ENCODE measurements at regions not wholly inside any gene's neighbourhood (a gene's known extent, or its start where the extent isn't known, plus 50 kb on each side); places are given as distances from the start of the nearest gene placed in this dataset.
"Not testable (repeated sequence)": the region's sequence is repeated elsewhere in the genome, so short reads cannot be mapped to it uniquely, and the experiment has no call there.

GRCh38 chr13:27354379-27354778, 70.0 kb upstream of the GTF3A start:
- peak; percentile 32 for TF ChIP-seq CTCF (IDR thresholded peaks at IDR 0.05; ENCODE audit: low read depth, low read length)
- DNase-seq (ENCODE audit: extremely low read depth, low read depth), result peak; percentile 44

DNA sequence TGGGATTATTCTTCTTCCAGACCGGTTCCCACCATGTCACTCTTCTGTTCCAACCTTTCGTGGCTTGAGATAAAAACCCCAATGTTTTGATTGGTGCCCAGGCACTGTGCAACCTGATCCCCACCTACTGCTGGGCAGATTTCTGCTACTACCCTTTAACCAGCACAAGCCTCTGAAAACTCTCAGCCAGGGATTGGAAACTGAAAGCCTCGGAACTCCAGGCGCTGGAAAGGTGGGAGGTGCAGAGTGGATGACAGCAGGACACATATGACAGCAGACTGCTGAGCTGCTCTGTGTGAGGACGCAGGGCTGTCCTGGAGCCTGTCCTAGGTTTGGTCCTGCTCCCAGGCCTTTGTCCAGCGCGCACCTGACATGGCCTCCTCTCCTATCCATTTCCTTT, 68.5 kb upstream of the GTF3A start:
- no peak for DNase-seq (ENCODE audit: extremely low read depth, low read depth)
- TF ChIP-seq CTCF (IDR thresholded peaks at IDR 0.05; ENCODE audit: low read depth, low read length), result no peak

DNA sequence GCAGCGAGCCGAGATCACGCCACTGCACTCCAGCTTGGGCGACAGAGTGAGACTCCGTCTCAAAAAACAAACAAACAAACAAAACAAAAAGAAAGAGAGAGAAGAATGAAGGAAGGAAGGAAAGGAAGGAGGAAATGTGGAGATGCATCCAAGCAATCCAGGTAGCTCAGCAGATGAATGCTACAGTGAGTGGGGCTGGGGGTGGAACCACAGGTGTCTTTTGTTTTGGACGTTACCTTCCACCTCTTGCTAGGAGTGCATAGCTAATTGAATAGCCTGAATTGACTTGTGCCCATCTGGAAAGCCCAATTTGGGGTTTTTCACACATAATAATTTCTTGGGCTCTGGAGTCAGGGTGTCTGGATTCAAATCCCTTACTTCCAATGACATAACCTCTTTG, 66.0 kb upstream of the GTF3A start:
- no peak for DNase-seq (ENCODE audit: extremely low read depth, low read depth)
- no peak for TF ChIP-seq CTCF (IDR thresholded peaks at IDR 0.05; ENCODE audit: low read depth, low read length)

DNA sequence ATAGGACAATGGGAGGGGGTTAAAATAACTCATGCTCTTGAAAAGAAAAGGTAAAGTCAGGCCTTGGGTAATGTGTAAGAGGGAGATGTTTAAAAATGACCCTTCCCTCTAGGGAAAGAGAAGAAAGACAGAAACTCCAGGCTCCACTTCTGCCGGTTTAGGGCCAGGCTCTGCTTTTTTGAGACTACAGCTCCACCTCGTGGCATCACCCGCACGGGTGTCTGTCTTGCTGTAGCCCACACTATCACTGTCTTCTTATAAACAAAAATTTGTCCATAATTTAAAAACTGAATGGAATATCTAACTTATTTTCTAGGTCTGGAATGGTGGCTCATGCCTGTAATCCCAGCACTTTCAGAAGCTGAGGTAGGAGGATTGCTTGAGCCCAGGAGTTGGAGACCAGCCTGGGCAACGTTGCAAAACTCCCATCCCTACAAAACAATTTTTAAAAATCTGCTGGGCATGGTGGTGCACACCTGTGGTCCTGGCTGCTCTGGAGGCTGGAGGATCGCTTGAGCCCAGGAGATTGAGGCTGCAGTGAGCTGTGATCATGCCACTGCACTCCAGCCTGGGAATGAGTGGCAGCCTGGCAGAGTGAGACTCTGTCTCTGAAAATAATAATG, 65.1 kb upstream of the GTF3A start:
- TF ChIP-seq CTCF (IDR thresholded peaks at IDR 0.05; ENCODE audit: low read depth, low read length), result peak; percentile 91

GRCh38 chr13:27360562-27360961, 63.9 kb upstream of the GTF3A start:
- DNase-seq (ENCODE audit: extremely low read depth, low read depth), result no peak

More for the DNA sequence above, 65.1 kb upstream of the GTF3A start:
- no peak for DNase-seq (ENCODE audit: extremely low read depth, low read depth)

GRCh38 chr13:27362064-27362751, 62.2 kb upstream of the GTF3A start:
- DNase-seq (ENCODE audit: extremely low read depth, low read depth), result peak; percentile 41
- peak; percentile 98 for TF ChIP-seq CTCF (IDR thresholded peaks at IDR 0.05; ENCODE audit: low read depth, low read length)

More at GRCh38 chr13:27360562-27360961, 63.9 kb upstream of the GTF3A start:
- no peak for TF ChIP-seq CTCF (IDR thresholded peaks at IDR 0.05; ENCODE audit: low read depth, low read length)

- not testable (repeated sequence) for DNase-seq (ENCODE audit: extremely low read depth, low read depth)
These were observed 60.8 kb upstream of the GTF3A start for GRCh38 chr13:27363637-27364036.

DNA sequence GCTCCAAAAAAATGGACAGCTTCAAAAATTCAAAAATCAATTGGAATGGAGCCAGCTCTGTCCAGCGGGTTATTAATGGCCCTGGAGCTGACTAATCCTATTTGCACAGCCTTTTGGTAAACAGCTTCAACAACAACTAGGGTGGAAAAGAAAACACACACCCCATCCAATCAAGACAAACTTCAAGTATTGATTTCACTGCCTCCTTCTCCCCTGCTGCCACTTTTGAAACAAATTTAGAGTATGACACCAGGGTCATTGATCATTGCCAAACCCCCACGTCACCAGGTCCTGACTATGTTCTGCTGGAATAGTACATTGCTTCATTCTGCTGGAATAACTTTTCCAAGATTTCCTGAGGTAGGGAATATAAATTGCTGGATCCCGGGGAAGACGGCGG, 56.8 kb upstream of the GTF3A start:
- no peak for DNase-seq (ENCODE audit: extremely low read depth, low read depth)
- TF ChIP-seq CTCF (IDR thresholded peaks at IDR 0.05; ENCODE audit: low read depth, low read length), result no peak

All from AG09319 (cell line).